GM12864 (cell line): ENCODE measurements at regions not wholly inside any gene's neighbourhood (a gene's known extent, or its start where the extent isn't known, plus 50 kb on each side); places are given as distances from the start of the nearest gene placed in this dataset.

Experiments
- DNase-seq: peaks from one replicate; pipeline ENCODE4 v3.0.0-alpha.2; 2011; ENCODE audit warnings: low read depth
- H3K4me3 ChIP-seq: 2 replicates; pipeline ENCODE4 v1.5.1; 2011; ENCODE audit warnings: mild to moderate bottlenecking, low read depth, low read length, control low read depth
- CTCF ChIP-seq: IDR thresholded peaks from 2 replicates; pipeline ENCODE4 v1.5.1; 2011; ENCODE audit warnings: low read depth, mild to moderate bottlenecking, moderate library complexity, low read length, control low read depth, inconsistent platforms; ENCODE audit errors: missing control alignments

GRCh38 chr10:47173929-47174442 lies 126.0 kb upstream of the GDF10 start:
- TF ChIP-seq CTCF: no peak
- no peak overlapping the region for H3K4me3 ChIP-seq
- DNase-seq: no peak

- DNase-seq: no peak
- H3K4me3 ChIP-seq: no peak overlapping the region
- no peak for TF ChIP-seq CTCF
Observed at GRCh38 chr10:47175181-47176123, 124.5 kb upstream of the GDF10 start.

- no peak for TF ChIP-seq CTCF
- no peak overlapping the region for H3K4me3 ChIP-seq
- DNase-seq: no peak
Observed at GRCh38 chr10:47176206-47176902, 123.6 kb upstream of the GDF10 start.

GRCh38 chr10:47176903-47177868 lies 122.8 kb upstream of the GDF10 start:
- H3K4me3 ChIP-seq: no peak overlapping the region
- no peak for DNase-seq

GRCh38 chr10:47178537-47179290 lies 121.3 kb upstream of the GDF10 start:
- no peak for DNase-seq
- H3K4me3 ChIP-seq: no peak overlapping the region
- no peak for TF ChIP-seq CTCF

More at GRCh38 chr10:47176903-47177868, 122.8 kb upstream of the GDF10 start:
- TF ChIP-seq CTCF: no peak

GRCh38 chr10:47179291-47179647 lies 120.7 kb upstream of the GDF10 start:
- H3K4me3 ChIP-seq: no peak overlapping the region
- DNase-seq: no peak
- no peak for TF ChIP-seq CTCF
